Heart right ventricle (tissue), 16 donors: ENCODE measurements at regions not wholly inside any gene's neighbourhood (a gene's known extent, or its start where the extent isn't known, plus 50 kb on each side); places are given as distances from the start of the nearest gene placed in this dataset.
A peak's percentile ranks its signal among the peaks of the same experiment; 100 is the strongest.

Source experiments
- ATAC-seq, 8 donors: fragments of 200-7000 bp; cut with Tn5 transposase; one replicate each; pipeline ENCODE4 v1.9.1; 2020; ENCODE audit warnings: mild to moderate bottlenecking in 8 of 8, moderate library complexity in 8 of 8, moderate number of reproducible peaks in 1 of 8
- DNase-seq, 2 donors: peaks; one replicate each; pipeline ENCODE4 v3.0.0-alpha.2; 2020
- H3K27ac ChIP-seq, 10 donors: fragments of 200-600 bp; sonication (generic) in 2 of 10; one replicate each; pipeline versions ENCODE4 v1.5.0 to v1.8.0; 2020 to 2022; ENCODE audit warnings: mild to moderate bottlenecking in 3 of 10
- H3K27me3 ChIP-seq, 7 donors: fragments of 200-600 bp; one replicate each; pipeline ENCODE4 v1.8.0; 2021 to 2022; ENCODE audit warnings: mild to moderate bottlenecking in 2 of 7
- H3K36me3 ChIP-seq, 9 donors: fragments of 200-600 bp; sonication (generic) in 1 of 9; one replicate each; pipeline versions ENCODE4 v1.5.0 to v1.8.0; 2020 to 2022; ENCODE audit warnings: mild to moderate bottlenecking in 2 of 9
- H3K4me1 ChIP-seq, 9 donors: fragments of 200-600 bp; sonication (generic) in 1 of 9; one replicate each; pipeline versions ENCODE4 v1.5.0 to v1.8.0; 2020 to 2022; ENCODE audit warnings: mild to moderate bottlenecking in 4 of 9
- H3K4me3 ChIP-seq, 10 donors: fragments of 200-600 bp; sonication (generic) in 2 of 10; one replicate each; pipeline versions ENCODE4 v1.5.0 to v1.8.0; 2020 to 2022; ENCODE audit warnings: mild to moderate bottlenecking in 7 of 10, moderate library complexity in 2 of 10
- H3K9me3 ChIP-seq, 11 donors: fragments of 200-600 bp in 10 of 11; sonication (generic) in 2 of 11; one replicate each; pipeline versions ENCODE4 v1.5.0 to v1.8.0; 2013 to 2022; ENCODE audit warnings: mild to moderate bottlenecking in 2 of 11, control low read depth in 1 of 11, moderate library complexity in 1 of 11
- WGBS, 2 donors: extraction: QIAGEN DNeasy Blood & Tissue Kit; methylation state at CpG; one replicate each; pipeline ENCODE4 v1.1.7; 2013; ENCODE audit warnings: inconsistent platforms in 1 of 2; 5-methylcytosine and 5-hydroxymethylcytosine counted together
- intact Hi-C, 10 donors: fragments of 100-400 bp; cut with DNase I; formaldehyde crosslinking; loops; one replicate each; pipeline versions ENCODE4 v1.11.1 to v1.14.2; 2022
- TF ChIP-seq, protein P1 (sequence below), 9 donors: fragments of 200-600 bp; sonication (generic) in 2 of 9; IDR thresholded peaks; one replicate each; pipeline versions ENCODE4 v1.5.0 to v1.8.0; 2021 to 2022; ENCODE audit warnings: antibody characterized with exemption in 9 of 9, mild to moderate bottlenecking in 5 of 9, moderate library complexity in 1 of 9
- donor health status: Arrhythmogenic right ventricular cardiomyopathy.
- donor health status: ischemic (EF 13 %, LVEDD 7.1; RV severe dilation, severe dysfunction).
- donor health status: healthy with polysubstance abuse.
- donor health status: DM: no; HTN: yes; CAD: no.
- donor health status: DM: no; HTN: no; CAD: no.
- donor health status: ischemic (EF 25% LVEDD 6.9; RV normal size, moderate dysfunction).
- donor health status: ischemic (EF 25% LVEDD 5.7; RV mildly dilated, moderate dysfunction).
- donor health status: healthy.
- donor health status: DM: yes; HTN: yes; CAD: no.
- donor health status: Ischemic cardiomyopathy.
- donor health status: ischemic (EF 35%, LVEDD 5.7; RV mildly dilated, moderate dysfunction).
- donor health status: nonischemic (EF 11% LVEDD 7.7; RV severe dilation, severe dysfunction).
- donor health status: DM: yes; HTN: yes; CAD: no.
- donor health status: PGD.
- donor health status: ischemic (EF 29% LVEDD 5.4; RV normal size, mild dysfunction).
- donor health status: nonischemic (EF 23%, LVEDD 6.1; RV moderate dilation, normal function).

DNA sequence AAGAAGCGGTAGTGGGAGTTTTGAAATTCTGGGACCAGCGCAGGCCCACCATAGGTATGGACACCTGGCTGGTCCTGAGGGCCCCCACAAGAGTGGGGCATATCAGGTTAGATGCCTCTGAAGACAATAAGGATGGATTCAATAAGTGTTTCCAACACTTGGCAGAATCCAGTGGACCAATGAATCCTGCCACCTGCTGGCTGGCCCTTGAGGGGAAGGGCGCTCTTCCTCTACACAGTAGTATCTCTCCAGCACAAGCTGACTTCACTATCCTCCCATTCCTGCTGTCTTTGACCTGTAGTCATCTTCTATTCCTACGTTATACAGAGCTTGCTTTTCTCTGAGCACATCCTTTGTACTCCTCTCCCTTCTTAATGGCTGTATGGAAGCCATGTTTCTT is 199.7 kb upstream of the TSHZ3 start:
- peak in 1 of 8 donors; percentile 52 for ATAC-seq
- Histone ChIP-seq H3K9me3 (no peaks in the 10 kb centered on the region), H3K4me1 (no peaks in the 10 kb centered on the region), H3K27me3 (peaks cover 0 to 19% (median 0%) of the 10 kb centered on the region in 7 donors), H3K36me3 (no peaks in the 10 kb centered on the region), H3K4me3 (no peak overlapping the region), H3K27ac (no peak overlapping the region)
- peak in 1 of 2 donors; percentile 37 for DNase-seq
- TF ChIP-seq, protein P1, sequence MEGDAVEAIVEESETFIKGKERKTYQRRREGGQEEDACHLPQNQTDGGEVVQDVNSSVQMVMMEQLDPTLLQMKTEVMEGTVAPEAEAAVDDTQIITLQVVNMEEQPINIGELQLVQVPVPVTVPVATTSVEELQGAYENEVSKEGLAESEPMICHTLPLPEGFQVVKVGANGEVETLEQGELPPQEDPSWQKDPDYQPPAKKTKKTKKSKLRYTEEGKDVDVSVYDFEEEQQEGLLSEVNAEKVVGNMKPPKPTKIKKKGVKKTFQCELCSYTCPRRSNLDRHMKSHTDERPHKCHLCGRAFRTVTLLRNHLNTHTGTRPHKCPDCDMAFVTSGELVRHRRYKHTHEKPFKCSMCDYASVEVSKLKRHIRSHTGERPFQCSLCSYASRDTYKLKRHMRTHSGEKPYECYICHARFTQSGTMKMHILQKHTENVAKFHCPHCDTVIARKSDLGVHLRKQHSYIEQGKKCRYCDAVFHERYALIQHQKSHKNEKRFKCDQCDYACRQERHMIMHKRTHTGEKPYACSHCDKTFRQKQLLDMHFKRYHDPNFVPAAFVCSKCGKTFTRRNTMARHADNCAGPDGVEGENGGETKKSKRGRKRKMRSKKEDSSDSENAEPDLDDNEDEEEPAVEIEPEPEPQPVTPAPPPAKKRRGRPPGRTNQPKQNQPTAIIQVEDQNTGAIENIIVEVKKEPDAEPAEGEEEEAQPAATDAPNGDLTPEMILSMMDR (IDR thresholded peaks at IDR 0.05), result peak; percentile 20 to 63 (median 51)
- intact Hi-C loops, result loop anchor here in 4 of 10 donors (5.0 to 10.0 kb wide), 2 partner anchors 864 to 867 kb away; no protein-coding TSS in a partner anchor
- 67 to 80% methylated on average over 4 of the region's 4 CpGs for WGBS, 2 donors

- Histone ChIP-seq H3K27ac (no peak overlapping the region), H3K27me3 (peaks cover 0 to 22% (median 0%) of the 10 kb centered on the region in 7 donors), H3K36me3 (no peaks in the 10 kb centered on the region), H3K9me3 (no peaks in the 10 kb centered on the region), H3K4me3 (no peak overlapping the region), H3K4me1 (no peaks in the 10 kb centered on the region)
- intact Hi-C loops, result loop anchor here in 1 of 10 donors (10.0 kb wide), 1 partner anchor 858 kb away; no protein-coding TSS in a partner anchor
- ATAC-seq, result no peak
- 50 to 52% methylated on average over 9 of the region's 9 CpGs for WGBS, 2 donors
- no peak for DNase-seq
- TF ChIP-seq, protein P1 (IDR thresholded peaks at IDR 0.05), result no peak
These were observed 204.0 kb upstream of the TSHZ3 start for GRCh38 chr19:31553112-31553845.

DNA sequence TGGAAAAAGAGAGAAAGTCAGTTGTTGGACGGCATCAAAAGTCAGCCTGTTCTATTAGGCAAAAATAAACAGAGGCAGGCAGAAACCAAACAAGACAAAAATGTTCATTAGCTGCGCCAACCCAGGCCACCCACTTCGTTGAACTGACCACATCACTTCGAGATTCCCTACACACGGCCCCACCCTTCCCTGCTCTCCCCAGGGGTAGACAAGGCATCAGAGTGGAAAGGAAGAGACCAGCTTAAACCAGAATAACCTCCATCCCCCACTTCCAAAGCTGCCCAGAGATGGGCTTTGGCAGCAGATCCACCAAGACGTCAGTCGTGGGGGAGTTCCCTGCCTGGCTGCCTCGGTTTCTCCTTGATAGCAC is 204.6 kb upstream of the TSHZ3 start:
- DNase-seq (peak in 1 of 2 donors; percentile 17), ATAC-seq (peak in 7 of 8 donors; percentile 30 to 65 (median 53))
- no peak overlapping the region for H3K27ac ChIP-seq
- WGBS, 2 donors, result 63 to 67% methylated on average over 8 of the region's 8 CpGs
- H3K9me3 ChIP-seq, result peaks cover 0 to 2% (median 0%) of the 10 kb centered on the region in 11 donors
- H3K36me3 ChIP-seq, result no peaks in the 10 kb centered on the region
- H3K27me3 ChIP-seq, result peaks cover 0 to 22% (median 0%) of the 10 kb centered on the region in 7 donors
- no peaks in the 10 kb centered on the region for H3K4me1 ChIP-seq
- H3K4me3 ChIP-seq, result no peak overlapping the region
- intact Hi-C loops, result loop anchor here in 1 of 10 donors (10.0 kb wide), 1 partner anchor 859 kb away; no protein-coding TSS in a partner anchor
- TF ChIP-seq, protein P1 (IDR thresholded peaks at IDR 0.05), result no peak

- H3K4me1 ChIP-seq, result no peaks in the 10 kb centered on the region
- DNase-seq (no peak), ATAC-seq (peak in 1 of 8 donors; percentile 14)
- no peak overlapping the region for H3K27ac ChIP-seq
- peaks cover 0 to 18% (median 0%) of the 10 kb centered on the region in 7 donors for H3K27me3 ChIP-seq
- no peaks in the 10 kb centered on the region for H3K36me3 ChIP-seq
- intact Hi-C loops, result loop anchor here in 1 of 10 donors (10.0 kb wide), 1 partner anchor 860 kb away; no protein-coding TSS in a partner anchor
- H3K9me3 ChIP-seq, result peaks cover 0 to 7% (median 1%) of the 10 kb centered on the region in 11 donors
- TF ChIP-seq, protein P1 (IDR thresholded peaks at IDR 0.05), result no peak
- no peak overlapping the region for H3K4me3 ChIP-seq
- WGBS, 2 donors, result 66 to 69% methylated on average over 9 of the region's 9 CpGs
These were observed 205.1 kb upstream of the TSHZ3 start for GRCh38 chr19:31554360-31554759.
